NOMO-1 (cell line): ENCODE measurements at regions not wholly inside any gene's neighbourhood (a gene's known extent, or its start where the extent isn't known, plus 50 kb on each side); places are given as distances from the start of the nearest gene placed in this dataset.
A peak's percentile ranks its signal among the peaks of the same experiment; 100 is the strongest.
"Not testable (repeated sequence)": the region's sequence is repeated elsewhere in the genome, so short reads cannot be mapped to it uniquely, and the experiment has no call there.

Experiments
- DNase-seq, 2 experiments: peaks; one replicate each; lab custom pipeline; 2025; ENCODE audit not compliant: unreplicated experiment in 2 of 2; lab: John Stamatoyannopoulos, UW

DNA sequence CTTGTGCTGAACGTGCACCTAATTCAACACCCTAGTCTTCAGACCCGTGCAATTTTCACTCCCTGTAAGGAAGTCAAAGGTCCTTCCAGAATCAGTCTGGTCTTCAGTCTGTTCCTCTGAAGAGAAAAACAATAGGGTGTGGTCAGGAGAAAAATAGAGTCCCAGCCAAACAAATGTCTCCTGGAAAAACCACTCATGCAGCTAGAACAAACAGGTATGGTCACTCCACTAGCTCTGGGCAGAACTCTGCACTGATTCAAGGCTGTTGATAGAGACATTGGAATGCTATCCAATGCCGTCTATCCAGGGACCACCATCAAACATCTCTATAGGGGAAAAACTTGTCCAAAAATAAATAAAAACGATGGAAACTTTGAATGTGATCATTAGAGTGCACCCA lies 81.8 kb upstream of the MAP3K1 start:
- DNase-seq = no peak

DNA sequence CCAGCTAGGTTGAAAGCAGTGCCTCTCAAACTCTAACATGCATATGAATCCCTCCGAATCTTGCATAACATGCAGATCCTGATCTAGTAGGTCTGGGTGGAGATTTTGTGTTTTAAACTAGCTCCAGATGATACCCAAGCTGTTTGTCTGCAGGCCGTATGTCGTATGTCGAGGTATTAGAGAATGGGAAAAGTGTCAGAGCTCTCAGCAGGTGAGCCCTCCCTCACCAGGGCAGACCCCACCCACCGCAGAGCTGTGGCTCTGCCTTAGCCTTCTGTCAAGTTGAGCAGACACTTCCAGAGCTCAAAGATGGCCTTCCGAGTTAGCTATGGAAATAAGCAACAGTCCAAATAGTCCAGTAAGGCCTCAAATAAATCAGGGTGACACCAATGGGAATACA lies 83.2 kb upstream of the MAP3K1 start:
- no peak for DNase-seq

- DNase-seq = not testable (repeated sequence)
Observed at GRCh38 chr5:56731473-56731872, 83.9 kb upstream of the MAP3K1 start.

DNA sequence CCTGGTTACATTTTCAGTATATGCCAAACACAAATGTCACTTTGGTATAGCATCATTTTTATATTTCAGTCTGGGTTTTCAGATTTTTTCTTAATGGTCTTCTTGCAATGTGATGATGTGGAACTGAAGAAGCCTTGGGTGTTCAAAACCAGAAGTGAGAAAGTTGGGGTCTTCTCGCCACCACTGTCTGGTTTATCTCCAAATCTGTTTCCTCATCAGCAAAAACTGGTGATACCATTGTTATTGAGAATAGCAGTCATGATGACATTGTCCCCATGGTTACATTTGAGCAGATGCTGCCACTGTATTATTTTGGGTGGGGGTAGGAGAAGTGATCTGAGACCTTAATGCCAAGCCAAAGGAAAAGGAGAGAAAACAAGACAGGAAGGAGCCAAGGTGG lies 85.9 kb upstream of the MAP3K1 start:
- DNase-seq = no peak

DNA sequence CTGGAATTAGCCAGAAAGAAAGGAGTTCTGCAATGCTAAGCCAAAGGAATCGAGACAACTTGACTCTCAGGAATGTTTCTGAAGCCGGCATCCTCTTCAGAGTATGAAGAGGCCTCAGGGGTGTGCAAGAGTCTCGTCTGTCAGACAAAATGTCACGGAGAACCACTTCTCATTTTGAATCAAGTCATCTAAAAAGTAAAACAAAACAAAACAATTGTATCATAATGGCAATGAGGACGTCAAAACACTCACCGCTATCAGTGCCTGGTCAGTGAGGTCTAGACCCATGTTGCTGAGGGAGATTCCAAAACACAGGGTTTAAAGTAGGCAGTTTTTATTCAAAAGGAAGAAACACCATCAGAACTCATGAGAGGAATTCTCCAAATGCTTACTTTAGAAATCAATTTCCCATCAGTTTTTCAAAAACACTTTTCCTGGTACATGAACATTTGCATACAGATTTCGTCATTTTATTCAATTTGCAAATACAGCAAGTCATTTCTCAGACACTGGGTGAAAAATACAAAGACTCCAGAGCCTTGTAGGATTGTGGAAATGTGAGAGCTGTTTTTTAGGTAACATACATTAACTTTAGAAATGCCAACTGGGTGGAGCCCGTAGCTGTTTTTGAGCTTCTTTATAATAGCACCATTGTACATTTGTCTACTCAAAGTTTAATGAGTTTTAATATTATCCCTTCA lies 89.5 kb upstream of the MAP3K1 start:
- peak in 1 of 2 experiments; percentile 28 for DNase-seq

- not testable (repeated sequence) for DNase-seq
Observed at GRCh38 chr5:56724857-56725256, 90.5 kb upstream of the MAP3K1 start.

DNA sequence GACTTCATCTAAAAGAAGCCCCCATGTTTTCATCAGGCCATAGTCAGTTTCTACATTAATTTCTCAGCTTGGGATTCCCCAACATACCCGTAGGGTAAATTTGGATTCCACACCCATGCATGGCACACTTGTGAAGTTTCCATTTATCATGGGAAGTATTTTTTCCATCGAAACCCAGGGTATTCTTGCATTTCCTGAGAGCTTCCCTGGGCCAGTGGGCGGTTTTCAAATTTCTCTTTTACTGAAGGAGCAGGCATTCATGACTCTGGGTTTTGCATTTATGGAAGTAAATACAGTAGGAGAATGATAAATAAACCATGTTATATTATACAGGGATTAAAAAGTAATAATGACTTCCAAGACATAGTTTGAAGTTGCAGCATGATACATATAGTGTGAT lies 93.0 kb upstream of the MAP3K1 start:
- no peak for DNase-seq

DNA sequence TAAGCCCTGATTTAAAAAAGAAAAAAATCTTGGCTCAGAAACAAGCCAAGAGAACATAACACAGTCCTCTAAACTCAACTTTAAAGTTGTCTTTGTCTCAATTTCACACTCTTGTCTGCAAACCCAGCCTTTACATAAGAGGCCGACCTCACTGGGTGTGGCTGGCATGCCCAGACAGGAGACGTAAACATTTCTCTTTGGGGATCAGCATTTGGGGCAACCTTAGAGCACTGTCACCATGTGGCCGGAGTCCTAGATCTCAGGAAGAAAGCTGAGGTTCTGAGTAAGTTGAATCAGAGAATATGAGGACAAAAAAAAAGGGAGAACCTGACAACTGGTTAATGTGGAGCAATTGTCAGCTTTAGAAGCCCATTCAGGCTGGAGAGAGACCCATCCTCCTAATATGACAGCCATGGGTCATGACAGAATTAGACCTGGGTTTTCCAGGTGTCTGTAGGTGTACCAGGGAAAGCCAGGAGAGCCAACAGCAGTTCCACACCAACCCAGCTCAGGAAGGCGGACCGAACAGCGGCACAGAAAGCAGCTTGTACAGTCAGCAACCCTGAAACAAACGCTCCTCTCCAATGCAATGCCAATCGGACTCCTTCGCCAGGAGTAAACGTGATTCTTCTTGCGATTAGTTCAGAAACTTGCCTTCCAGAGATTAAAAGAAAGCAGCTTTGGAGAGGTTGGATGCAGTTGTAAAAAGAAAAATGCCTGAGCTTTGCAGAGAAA lies 97.9 kb upstream of the MAP3K1 start:
- DNase-seq = no peak

- no peak for DNase-seq
Observed at GRCh38 chr5:56715986-56716385, 99.4 kb upstream of the MAP3K1 start.

- no peak for DNase-seq
Observed at GRCh38 chr5:56712895-56713591, 102.3 kb upstream of the MAP3K1 start.

- no peak for DNase-seq
Observed at GRCh38 chr5:56710826-56711590, 104.3 kb upstream of the MAP3K1 start.

DNA sequence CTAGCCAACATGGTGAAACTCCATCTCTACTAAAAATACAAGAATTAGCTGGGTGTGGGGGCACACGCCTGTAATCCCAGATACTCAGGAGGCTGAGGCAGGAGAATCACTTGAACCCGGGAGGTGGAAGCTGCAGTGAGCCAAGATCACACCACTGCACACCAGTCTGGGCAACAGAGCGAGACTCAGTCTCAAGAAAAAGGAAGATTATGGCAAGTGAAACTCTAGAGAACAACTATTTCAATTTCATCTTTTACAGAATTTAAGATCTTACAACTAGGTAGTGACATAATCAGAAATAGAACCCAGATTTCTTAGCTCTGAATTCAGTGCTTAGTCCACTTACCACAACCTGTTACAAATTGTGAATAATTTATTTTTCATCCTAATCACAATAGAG lies 108.8 kb upstream of the MAP3K1 start:
- no peak for DNase-seq

DNA sequence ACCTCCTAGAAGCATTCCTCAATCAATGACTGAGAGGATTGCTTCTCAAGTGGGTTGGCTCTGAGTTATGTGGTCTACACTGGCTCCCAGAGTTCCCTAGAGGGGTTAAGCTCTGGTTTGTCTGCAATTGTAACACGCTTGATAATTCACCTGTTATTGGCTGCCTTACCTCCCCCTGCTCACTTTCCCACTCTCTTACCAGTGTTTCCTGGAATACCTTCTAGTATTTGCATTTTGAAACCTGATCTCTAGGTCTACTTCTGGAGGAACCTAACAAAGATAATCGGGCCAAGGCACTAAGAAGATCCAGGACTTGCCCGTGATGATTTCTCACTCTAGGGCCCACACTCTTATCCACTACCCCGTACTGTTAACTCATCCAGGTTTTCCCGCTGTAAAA lies 110.1 kb upstream of the MAP3K1 start:
- no peak for DNase-seq

DNA sequence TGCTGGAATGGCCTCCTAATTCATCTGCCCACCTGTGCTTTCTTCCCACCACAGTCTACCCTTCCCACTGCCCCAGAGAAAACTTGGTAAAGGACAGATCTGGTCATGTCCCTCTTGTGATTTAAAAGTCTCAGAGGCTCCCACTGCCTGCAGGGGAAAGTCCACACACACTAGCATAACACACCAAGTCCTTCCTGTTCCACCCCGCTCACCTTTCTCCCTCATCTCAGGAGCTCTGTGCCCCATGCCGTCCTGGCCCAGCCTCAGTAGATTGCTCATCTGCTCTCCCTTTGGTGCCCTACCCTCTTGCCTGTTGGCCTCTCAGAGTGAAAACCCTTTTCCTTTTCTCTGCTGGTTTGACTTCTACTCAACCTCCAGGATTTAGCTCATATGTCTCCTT lies 111.4 kb upstream of the MAP3K1 start:
- no peak for DNase-seq

- DNase-seq = no peak
Observed at GRCh38 chr5:56700711-56701110, 114.6 kb upstream of the MAP3K1 start.

DNA sequence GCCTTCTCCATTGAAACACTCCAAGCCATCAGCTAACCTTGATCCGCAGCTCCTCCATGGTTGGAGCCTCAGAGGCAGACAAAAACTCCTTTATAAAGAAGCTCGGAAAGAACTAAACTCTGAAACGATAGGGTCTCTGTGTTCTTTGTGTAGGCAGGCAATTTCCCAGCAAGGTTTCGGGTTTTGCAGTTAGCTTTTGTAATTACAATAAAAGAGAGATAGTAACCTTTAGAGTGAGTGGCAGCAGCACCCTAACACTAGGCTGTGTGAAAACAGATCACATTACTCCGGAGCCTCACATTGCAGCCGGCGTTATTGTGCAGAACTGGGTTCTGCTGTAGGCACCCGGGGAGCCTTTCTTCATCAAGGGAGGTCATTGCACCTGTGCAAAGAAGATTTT lies 115.8 kb upstream of the MAP3K1 start:
- DNase-seq = no peak

DNA sequence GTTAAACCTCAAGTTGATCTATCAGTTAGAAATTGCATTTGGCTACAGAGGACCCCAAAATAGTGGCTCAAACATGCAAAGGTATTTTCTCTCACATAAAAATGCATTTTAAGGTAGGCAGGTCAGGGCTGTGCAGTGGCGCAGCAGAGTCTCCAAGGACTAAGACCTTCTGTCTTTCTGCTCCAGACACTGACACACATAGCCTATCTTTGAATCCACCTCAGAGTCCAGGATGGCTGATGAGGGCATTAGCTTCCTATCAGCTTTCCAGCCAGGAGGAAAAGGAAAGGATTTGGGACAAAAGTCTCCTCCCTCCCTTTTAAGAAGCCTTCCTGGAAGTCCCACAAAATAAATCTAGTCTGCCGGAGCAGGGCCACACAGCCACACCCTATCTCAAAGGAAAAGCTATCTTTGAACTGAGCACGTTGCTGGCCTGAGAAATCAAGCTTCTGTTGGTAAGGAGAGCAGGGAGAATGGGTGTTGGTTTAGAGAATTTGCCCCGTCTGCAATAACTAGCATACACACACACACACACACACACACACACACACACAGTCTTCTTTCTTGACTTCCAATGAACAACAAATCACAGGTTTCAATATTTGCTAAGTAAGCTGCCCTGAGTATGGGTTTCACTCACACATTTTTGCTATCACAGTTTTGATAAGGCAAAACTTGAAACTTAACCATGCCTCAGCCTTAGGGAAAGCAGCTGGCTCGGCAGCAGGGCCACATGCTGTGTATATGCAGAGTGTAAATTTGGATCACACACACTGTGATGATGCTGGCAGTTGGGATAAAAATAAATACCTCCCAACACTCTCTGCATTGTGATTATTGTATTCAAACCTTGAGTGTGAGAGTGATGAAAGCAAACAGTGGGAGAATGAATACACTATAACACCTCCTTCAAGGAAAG lies 116.6 kb upstream of the MAP3K1 start:
- no peak for DNase-seq

DNA sequence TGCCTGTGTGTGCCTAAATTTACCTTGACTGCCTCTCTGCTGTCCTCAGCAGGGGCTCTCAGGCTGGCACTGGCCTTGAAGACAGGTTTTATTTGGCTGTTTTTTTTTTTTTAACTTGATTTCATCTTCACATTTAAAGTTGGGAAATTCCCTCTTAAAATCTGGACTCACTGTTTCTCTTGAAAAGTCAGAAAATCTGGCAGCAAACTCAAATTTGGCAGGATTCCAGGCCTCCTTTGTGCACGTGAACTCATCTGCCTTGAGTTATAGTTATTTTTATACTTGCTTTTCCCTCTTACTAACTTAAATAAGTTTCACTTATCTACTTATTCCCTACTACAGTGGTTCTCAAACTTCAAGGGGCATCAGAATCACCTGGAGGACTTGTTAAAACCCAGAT lies 118.4 kb upstream of the MAP3K1 start:
- no peak for DNase-seq

DNA sequence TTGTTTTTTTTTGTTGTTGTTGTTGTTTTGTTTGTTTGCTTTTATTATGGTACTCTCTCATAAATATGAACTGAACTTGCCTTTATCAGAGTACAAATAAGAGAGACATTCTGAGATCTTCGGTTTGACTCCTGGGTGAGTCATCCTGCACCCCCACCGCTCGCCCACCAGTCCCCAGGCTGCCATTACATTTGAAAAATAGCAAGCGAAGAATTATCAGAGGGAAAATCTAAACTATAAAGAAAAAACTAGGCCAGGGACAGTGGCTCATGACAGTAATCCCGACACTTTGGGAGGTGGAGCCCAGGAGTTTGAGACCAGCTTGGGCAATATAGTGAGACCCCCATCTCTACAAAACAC lies 122.1 kb upstream of the MAP3K1 start:
- DNase-seq = no peak
